H9 (cell line): ENCODE measurements at regions not wholly inside any gene's neighbourhood (a gene's known extent, or its start where the extent isn't known, plus 50 kb on each side); places are given as distances from the start of the nearest gene placed in this dataset.

ENCODE experiments used
- DNase-seq: peaks from one replicate; pipeline ENCODE4 v3.0.0-alpha.2; 2017
- H2AFZ ChIP-seq: one replicate; pipeline ENCODE4 v1.6.1; 2013; ENCODE audit warnings: mild to moderate bottlenecking, low read length, control low read depth, moderate library complexity
- H2AK5ac ChIP-seq: 2 replicates; pipeline ENCODE4 v1.6.1; 2013; ENCODE audit warnings: low read length, control low read depth, mixed read lengths; ENCODE audit not compliant: insufficient read length
- H2BK120ac ChIP-seq: one replicate; pipeline ENCODE4 v1.6.1; 2013; ENCODE audit warnings: low read depth, mild to moderate bottlenecking, low read length, control low read depth, inconsistent platforms; ENCODE audit not compliant: poor library complexity, severe bottlenecking
- H2BK12ac ChIP-seq: 2 replicates; pipeline ENCODE4 v1.6.1; 2013; ENCODE audit warnings: low read length, control low read depth, mixed read lengths, low read depth; ENCODE audit not compliant: insufficient read length
- H2BK15ac ChIP-seq: 2 replicates; pipeline ENCODE4 v1.6.1; 2013; ENCODE audit warnings: low read depth, low read length, control low read depth
- H2BK20ac ChIP-seq: one replicate; pipeline ENCODE4 v1.6.1; 2013; ENCODE audit warnings: low read depth, mild to moderate bottlenecking, low read length, control low read depth, inconsistent platforms; ENCODE audit not compliant: poor library complexity, severe bottlenecking
- H2BK5ac ChIP-seq: 2 replicates; pipeline ENCODE4 v1.6.1; 2013; ENCODE audit warnings: low read length, control low read depth, mixed read lengths; ENCODE audit not compliant: insufficient read length
- H3K14ac ChIP-seq: 2 replicates; pipeline ENCODE4 v1.6.1; 2013; ENCODE audit warnings: low read length, control low read depth; ENCODE audit not compliant: insufficient read depth
- H3K18ac ChIP-seq: 2 replicates; pipeline ENCODE4 v1.6.1; 2013; ENCODE audit warnings: low read depth, mild to moderate bottlenecking, mixed read lengths, low read length, control low read depth; ENCODE audit not compliant: insufficient read length
- H3K23ac ChIP-seq: 2 replicates; pipeline ENCODE4 v1.6.1; 2013; ENCODE audit warnings: low read length, control low read depth, mixed read lengths, low read depth; ENCODE audit not compliant: insufficient read length
- H3K23me2 ChIP-seq: 2 replicates; pipeline ENCODE4 v1.6.1; 2013; ENCODE audit warnings: low read depth, mild to moderate bottlenecking, mixed read lengths, low read length, control low read depth; ENCODE audit not compliant: insufficient read length, poor library complexity, severe bottlenecking
- H3K27ac ChIP-seq: 2 replicates; pipeline ENCODE4 v1.5.1; 2013; ENCODE audit warnings: low read length, control low read depth, mixed read lengths, low read depth; ENCODE audit not compliant: insufficient read length
- H3K27me3 ChIP-seq: 2 replicates; pipeline ENCODE4 v1.6.1; 2013; ENCODE audit warnings: low read length, control low read depth, inconsistent platforms; ENCODE audit not compliant: insufficient read depth
- H3K4ac ChIP-seq: 2 replicates; pipeline ENCODE4 v1.6.1; 2013; ENCODE audit warnings: low read depth, mild to moderate bottlenecking, control low read depth, inconsistent platforms, low read length, moderate library complexity
- H3K4me1 ChIP-seq: 2 replicates; pipeline ENCODE4 v1.6.1; 2013; ENCODE audit warnings: low read length, control low read depth, inconsistent platforms; ENCODE audit not compliant: insufficient read depth
- H3K4me2 ChIP-seq: 2 replicates; pipeline ENCODE4 v1.6.1; 2013; ENCODE audit warnings: low read length, control low read depth, mixed read lengths; ENCODE audit not compliant: insufficient read length, insufficient read depth
- H3K56ac ChIP-seq: 2 replicates; pipeline ENCODE4 v1.6.1; 2013; ENCODE audit warnings: low read depth, mild to moderate bottlenecking, mixed read lengths, low read length, control low read depth; ENCODE audit not compliant: insufficient read length
- H3K79me1 ChIP-seq: 2 replicates; pipeline ENCODE4 v1.6.1; 2013; ENCODE audit warnings: low read depth, mild to moderate bottlenecking, moderate library complexity, low read length, control low read depth, inconsistent platforms; ENCODE audit not compliant: insufficient read depth, poor library complexity, severe bottlenecking
- H3K79me2 ChIP-seq: 2 replicates; pipeline ENCODE4 v1.6.1; 2013; ENCODE audit warnings: low read length, control low read depth, inconsistent platforms; ENCODE audit not compliant: insufficient read depth
- H3K9ac ChIP-seq: 2 replicates; pipeline ENCODE4 v1.6.1; 2013; ENCODE audit warnings: low read length, control low read depth, mixed read lengths; ENCODE audit not compliant: insufficient read length; ENCODE audit errors: extremely low read depth
- H3K9me3 ChIP-seq: one replicate; pipeline ENCODE4 v1.6.1; 2013; ENCODE audit warnings: low read depth, low read length, inconsistent platforms; ENCODE audit not compliant: control insufficient read depth
- H3T11ph ChIP-seq: one replicate; pipeline ENCODE4 v1.6.1; 2013; ENCODE audit warnings: mild to moderate bottlenecking, low read length, control low read depth, inconsistent platforms
- H4K20me1 ChIP-seq: one replicate; pipeline ENCODE4 v1.6.1; 2013; ENCODE audit not compliant: control insufficient read depth, insufficient read length, insufficient read depth
- H4K5ac ChIP-seq: 2 replicates; pipeline ENCODE4 v1.6.1; 2013; ENCODE audit warnings: low read depth, mild to moderate bottlenecking, mixed read lengths, low read length, control low read depth; ENCODE audit not compliant: insufficient read length
- H4K8ac ChIP-seq: replicated peaks from 2 replicates; pipeline ENCODE4 v1.6.1; 2013; ENCODE audit warnings: low read length, control low read depth, mixed read lengths, low read depth; ENCODE audit not compliant: insufficient read length
- H4K91ac ChIP-seq: 2 replicates; pipeline ENCODE4 v1.6.1; 2013; ENCODE audit warnings: low read depth, mild to moderate bottlenecking, moderate library complexity, mixed read lengths, low read length, control low read depth; ENCODE audit not compliant: insufficient read length
- H3K27ac Mint-ChIP-seq, 3 experiments: 2 replicates in 2 of 3; 3 replicates in 1 of 3; pipeline ENCODE4 v1.8.0; 2020 to 2021; ENCODE audit warnings: mixed read lengths in 3 of 3, mild to moderate bottlenecking in 1 of 3, moderate library complexity in 1 of 3
- H3K27me3 Mint-ChIP-seq: 2 replicates; pipeline ENCODE4 v1.8.0; 2021; ENCODE audit warnings: low read depth, mild to moderate bottlenecking, moderate library complexity, mixed read lengths
- H3K36me3 Mint-ChIP-seq, 3 experiments: 2 replicates in 2 of 3; 3 replicates in 1 of 3; pipeline ENCODE4 v1.8.0; 2020 to 2021; ENCODE audit warnings: low read depth in 3 of 3, mixed read lengths in 3 of 3; ENCODE audit not compliant: insufficient read depth in 1 of 3
- H3K4me1 Mint-ChIP-seq, 2 experiments: 2 replicates each; pipeline ENCODE4 v1.8.0; 2020; ENCODE audit warnings: mixed read lengths in 2 of 2
- H3K4me3 Mint-ChIP-seq, 2 experiments: 2 replicates in 1 of 2; 3 replicates in 1 of 2; pipeline ENCODE4 v1.8.0; 2020 to 2021; ENCODE audit warnings: mild to moderate bottlenecking in 2 of 2, mixed read lengths in 2 of 2, moderate library complexity in 1 of 2
- H3K9me3 Mint-ChIP-seq, 2 experiments: 2 replicates in 1 of 2; 3 replicates in 1 of 2; pipeline ENCODE4 v1.8.0; 2020; ENCODE audit warnings: mild to moderate bottlenecking in 2 of 2, mixed read lengths in 2 of 2, moderate library complexity in 1 of 2
- CTCF ChIP-seq: fragments of 200-600 bp; sonication (generic); conservative IDR thresholded peaks from 3 replicates; pipeline ENCODE4 v1.8.0; 2021; ENCODE audit warnings: antibody characterized with exemption, mild to moderate bottlenecking
- WGBS: extraction: QIAGEN DNeasy Blood & Tissue Kit; methylation state at CpG from one replicate; pipeline ENCODE4 v1.1.7; 2013; ENCODE audit warnings: missing lambda C conversion rate, low lambda C conversion rate, mixed read lengths; ENCODE audit not compliant: insufficient read length; ENCODE audit errors: extremely low coverage; 5-methylcytosine and 5-hydroxymethylcytosine counted together

GRCh38 chrX:35858906-35859305, 60.6 kb upstream of the CFAP47 start:
- no peak overlapping the region for H3K4me3 Mint-ChIP-seq
- Histone ChIP-seq H3K79me1 (no peaks in the 10 kb centered on the region), H2AFZ (no peak overlapping the region), H3K18ac (no peak overlapping the region), H2BK5ac (no peak overlapping the region), H3K27ac (no peak overlapping the region), H2BK15ac (no peak overlapping the region), H3K27me3 (no peaks in the 10 kb centered on the region), H3K9me3 (no peaks in the 10 kb centered on the region), H3K4me2 (no peak overlapping the region), H4K5ac (no peak overlapping the region), H3K23ac (no peak overlapping the region), H3K9ac (no peak overlapping the region), H4K8ac (no peak overlapping the region), H2AK5ac (no peak overlapping the region), H4K20me1 (no peaks in the 10 kb centered on the region), H3K14ac (no peak overlapping the region), H3T11ph (no peak overlapping the region), H3K4me1 (no peaks in the 10 kb centered on the region), H3K23me2 (no peaks in the 10 kb centered on the region), H2BK120ac (no peak overlapping the region), H4K91ac (no peak overlapping the region), H3K79me2 (no peaks in the 10 kb centered on the region), H2BK12ac (no peak overlapping the region), H3K4ac (no peak overlapping the region), H2BK20ac (no peak overlapping the region), H3K56ac (no peak overlapping the region)
- DNase-seq, result no peak
- peaks cover 43 to 46% of the 10 kb centered on the region in 2 experiments for H3K9me3 Mint-ChIP-seq
- no peaks in the 10 kb centered on the region for H3K27me3 Mint-ChIP-seq
- H3K27ac Mint-ChIP-seq, result no peak overlapping the region
- peaks cover 0 to 1% (median 0%) of the 10 kb centered on the region in 3 experiments; a peak in 1 of 7 replicates for H3K36me3 Mint-ChIP-seq
- no peak for TF ChIP-seq CTCF
- no peaks in the 10 kb centered on the region for H3K4me1 Mint-ChIP-seq
- WGBS, result no CpG with 5 or more reads among the region's 2 CpGs
